Smooth muscle cell (in vitro differentiated cells): ENCODE measurements at regions not wholly inside any gene's neighbourhood (a gene's known extent, or its start where the extent isn't known, plus 50 kb on each side); places are given as distances from the start of the nearest gene placed in this dataset.

Experiments used
- DNase-seq: peaks from one replicate; lab custom pipeline; 2025; ENCODE audit not compliant: unreplicated experiment; lab: John Stamatoyannopoulos, UW
- H2AFZ ChIP-seq: fragments of 200-600 bp; sonication (generic); 2 replicates; pipeline ENCODE4 v1.6.0; 2016; ENCODE audit warnings: antibody characterized with exemption, low read depth, mild to moderate bottlenecking
- H3F3A ChIP-seq: fragments of 200-600 bp; sonication (generic); 2 replicates; pipeline ENCODE4 v1.6.0; 2017; ENCODE audit warnings: antibody characterized with exemption, low read depth
- H3K27ac ChIP-seq: fragments of 200-600 bp; sonication (generic); 2 replicates; pipeline ENCODE4 v1.5.1; 2016; ENCODE audit warnings: low read depth, mild to moderate bottlenecking
- H3K27me3 ChIP-seq: fragments of 200-600 bp; sonication (generic); 2 replicates; pipeline ENCODE4 v1.6.1; 2016; ENCODE audit warnings: low read depth, mild to moderate bottlenecking
- H3K36me3 ChIP-seq: fragments of 200-600 bp; sonication (generic); 2 replicates; pipeline ENCODE4 v1.5.1; 2016; ENCODE audit warnings: low read depth
- H3K4me1 ChIP-seq: fragments of 200-600 bp; sonication (generic); 2 replicates; pipeline ENCODE4 v1.5.1; 2016; ENCODE audit warnings: low read depth
- H3K4me2 ChIP-seq: fragments of 200-600 bp; sonication (generic); 2 replicates; pipeline ENCODE4 v1.6.0; 2016; ENCODE audit warnings: mild to moderate bottlenecking
- H3K4me3 ChIP-seq: fragments of 200-600 bp; sonication (generic); 2 replicates; pipeline ENCODE4 v1.5.1; 2016; ENCODE audit warnings: mild to moderate bottlenecking
- H3K79me2 ChIP-seq: fragments of 200-600 bp; sonication (generic); 2 replicates; pipeline ENCODE4 v1.6.0; 2016; ENCODE audit warnings: low read depth, mild to moderate bottlenecking
- H3K9ac ChIP-seq: fragments of 200-600 bp; sonication (generic); 2 replicates; pipeline ENCODE4 v1.6.0; 2016; ENCODE audit warnings: low read depth
- H3K9me3 ChIP-seq: fragments of 200-600 bp; sonication (generic); replicated peaks from 2 replicates; pipeline ENCODE4 v1.5.1; 2016; ENCODE audit warnings: low read depth
- H4K20me1 ChIP-seq: fragments of 200-600 bp; sonication (generic); 2 replicates; pipeline ENCODE4 v1.6.0; 2016; ENCODE audit warnings: low read depth
- WGBS: methylation state at CpG from one replicate; pipeline ENCODE4 v1.1.7; 2016; ENCODE audit warnings: low lambda C conversion rate; 5-methylcytosine and 5-hydroxymethylcytosine counted together
- TF ChIP-seq, protein P1 (sequence below): fragments of 200-600 bp; sonication (generic); IDR thresholded peaks from 2 replicates; pipeline ENCODE4 v1.5.1; 2017; ENCODE audit warnings: borderline replicate concordance, mild to moderate bottlenecking, antibody characterized with exemption; ENCODE audit not compliant: insufficient read depth, poor library complexity, severe bottlenecking

DNA sequence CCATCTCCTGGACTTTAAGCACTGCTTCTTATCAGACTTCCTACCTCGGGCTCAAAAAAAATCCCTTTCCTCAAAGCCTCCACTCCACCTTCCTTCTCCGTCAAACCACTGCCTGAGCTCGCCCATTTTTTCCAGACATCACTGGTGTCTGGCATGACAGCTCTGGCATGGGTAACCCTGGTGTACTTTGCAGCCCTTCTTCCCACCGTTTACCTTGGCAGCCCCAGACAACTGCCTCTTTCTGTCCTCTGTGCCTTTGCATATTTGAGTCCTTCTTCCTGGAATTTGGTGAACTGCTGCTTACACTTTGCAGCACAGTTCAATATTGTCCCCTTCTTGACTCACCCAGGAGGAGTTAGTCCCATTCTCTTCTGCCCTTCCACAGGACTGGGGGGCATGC is 144.6 kb upstream of the TBX20 start:
- Histone ChIP-seq H3K9me3 (no peaks in the 10 kb centered on the region), H3F3A (no peaks in the 10 kb centered on the region), H2AFZ (no peak overlapping the region), H4K20me1 (no peaks in the 10 kb centered on the region), H3K36me3 (no peaks in the 10 kb centered on the region), H3K27ac (no peak overlapping the region), H3K4me1 (no peaks in the 10 kb centered on the region), H3K9ac (no peak overlapping the region), H3K27me3 (no peaks in the 10 kb centered on the region), H3K4me3 (no peak overlapping the region), H3K79me2 (no peaks in the 10 kb centered on the region), H3K4me2 (no peak overlapping the region)
- no peak for DNase-seq
- 82% methylated on average over 4 of the region's 4 CpGs for WGBS
- TF ChIP-seq, protein P1, sequence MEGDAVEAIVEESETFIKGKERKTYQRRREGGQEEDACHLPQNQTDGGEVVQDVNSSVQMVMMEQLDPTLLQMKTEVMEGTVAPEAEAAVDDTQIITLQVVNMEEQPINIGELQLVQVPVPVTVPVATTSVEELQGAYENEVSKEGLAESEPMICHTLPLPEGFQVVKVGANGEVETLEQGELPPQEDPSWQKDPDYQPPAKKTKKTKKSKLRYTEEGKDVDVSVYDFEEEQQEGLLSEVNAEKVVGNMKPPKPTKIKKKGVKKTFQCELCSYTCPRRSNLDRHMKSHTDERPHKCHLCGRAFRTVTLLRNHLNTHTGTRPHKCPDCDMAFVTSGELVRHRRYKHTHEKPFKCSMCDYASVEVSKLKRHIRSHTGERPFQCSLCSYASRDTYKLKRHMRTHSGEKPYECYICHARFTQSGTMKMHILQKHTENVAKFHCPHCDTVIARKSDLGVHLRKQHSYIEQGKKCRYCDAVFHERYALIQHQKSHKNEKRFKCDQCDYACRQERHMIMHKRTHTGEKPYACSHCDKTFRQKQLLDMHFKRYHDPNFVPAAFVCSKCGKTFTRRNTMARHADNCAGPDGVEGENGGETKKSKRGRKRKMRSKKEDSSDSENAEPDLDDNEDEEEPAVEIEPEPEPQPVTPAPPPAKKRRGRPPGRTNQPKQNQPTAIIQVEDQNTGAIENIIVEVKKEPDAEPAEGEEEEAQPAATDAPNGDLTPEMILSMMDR = no peak

DNA sequence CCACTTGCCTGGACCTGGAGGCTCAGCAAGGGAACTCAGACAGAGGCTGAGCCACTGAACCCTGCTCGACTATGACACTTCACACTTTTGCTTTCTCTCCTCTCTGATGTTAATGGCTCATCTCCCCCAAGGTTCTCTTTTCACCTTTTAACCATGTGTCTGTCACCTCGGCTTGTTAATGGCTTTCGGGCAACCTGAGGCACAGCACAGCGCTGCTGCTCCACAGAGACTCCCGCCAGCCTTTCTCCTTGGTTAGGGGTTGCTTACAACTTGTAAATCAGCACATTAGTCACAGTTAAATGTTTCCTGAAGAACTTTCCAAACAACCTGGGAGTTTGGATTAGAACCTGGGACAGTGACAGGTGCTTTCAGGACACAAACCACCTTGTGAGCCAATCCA is 136.2 kb upstream of the TBX20 start:
- H3K79me2 ChIP-seq = no peaks in the 10 kb centered on the region
- no peaks in the 10 kb centered on the region for H3K9me3 ChIP-seq
- H3K4me2 ChIP-seq = no peak overlapping the region
- H3F3A ChIP-seq = no peaks in the 10 kb centered on the region
- no peaks in the 10 kb centered on the region for H3K27me3 ChIP-seq
- no peak overlapping the region for H3K4me3 ChIP-seq
- no peak overlapping the region for H2AFZ ChIP-seq
- TF ChIP-seq, protein P1 = no peak
- H3K4me1 ChIP-seq = no peaks in the 10 kb centered on the region
- 91% methylated on average over 5 of the region's 5 CpGs for WGBS
- H3K27ac ChIP-seq = no peak overlapping the region
- no peaks in the 10 kb centered on the region for H4K20me1 ChIP-seq
- H3K9ac ChIP-seq = no peak overlapping the region
- no peak for DNase-seq
- no peaks in the 10 kb centered on the region for H3K36me3 ChIP-seq

DNA sequence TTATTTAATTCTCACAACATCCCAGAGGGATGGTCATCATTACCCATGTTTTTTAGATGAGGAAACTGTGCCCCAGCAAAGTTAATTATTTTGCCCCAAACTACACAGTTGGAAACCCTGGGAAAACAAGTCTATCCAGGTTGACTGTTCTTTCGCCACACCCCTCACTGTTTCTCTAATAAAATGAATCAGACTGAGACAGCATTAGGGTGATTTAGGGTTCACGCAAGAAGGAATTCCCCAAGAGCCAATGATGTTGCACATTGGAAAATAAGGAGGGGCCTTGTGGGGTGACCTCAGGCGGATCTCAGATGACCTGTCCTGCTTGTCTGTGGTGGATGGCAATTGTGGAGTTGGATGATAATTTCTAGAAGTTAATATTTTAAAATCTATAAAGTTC is 135.7 kb upstream of the TBX20 start:
- Histone ChIP-seq H2AFZ (no peak overlapping the region), H3F3A (no peaks in the 10 kb centered on the region), H3K4me1 (no peaks in the 10 kb centered on the region), H4K20me1 (no peaks in the 10 kb centered on the region), H3K9ac (no peak overlapping the region), H3K4me3 (no peak overlapping the region), H3K9me3 (no peaks in the 10 kb centered on the region), H3K79me2 (no peaks in the 10 kb centered on the region), H3K36me3 (no peaks in the 10 kb centered on the region), H3K27me3 (no peaks in the 10 kb centered on the region), H3K27ac (no peak overlapping the region), H3K4me2 (no peak overlapping the region)
- WGBS = 88% methylated on average over 3 of the region's 3 CpGs
- DNase-seq = no peak
- TF ChIP-seq, protein P1 = no peak

DNA sequence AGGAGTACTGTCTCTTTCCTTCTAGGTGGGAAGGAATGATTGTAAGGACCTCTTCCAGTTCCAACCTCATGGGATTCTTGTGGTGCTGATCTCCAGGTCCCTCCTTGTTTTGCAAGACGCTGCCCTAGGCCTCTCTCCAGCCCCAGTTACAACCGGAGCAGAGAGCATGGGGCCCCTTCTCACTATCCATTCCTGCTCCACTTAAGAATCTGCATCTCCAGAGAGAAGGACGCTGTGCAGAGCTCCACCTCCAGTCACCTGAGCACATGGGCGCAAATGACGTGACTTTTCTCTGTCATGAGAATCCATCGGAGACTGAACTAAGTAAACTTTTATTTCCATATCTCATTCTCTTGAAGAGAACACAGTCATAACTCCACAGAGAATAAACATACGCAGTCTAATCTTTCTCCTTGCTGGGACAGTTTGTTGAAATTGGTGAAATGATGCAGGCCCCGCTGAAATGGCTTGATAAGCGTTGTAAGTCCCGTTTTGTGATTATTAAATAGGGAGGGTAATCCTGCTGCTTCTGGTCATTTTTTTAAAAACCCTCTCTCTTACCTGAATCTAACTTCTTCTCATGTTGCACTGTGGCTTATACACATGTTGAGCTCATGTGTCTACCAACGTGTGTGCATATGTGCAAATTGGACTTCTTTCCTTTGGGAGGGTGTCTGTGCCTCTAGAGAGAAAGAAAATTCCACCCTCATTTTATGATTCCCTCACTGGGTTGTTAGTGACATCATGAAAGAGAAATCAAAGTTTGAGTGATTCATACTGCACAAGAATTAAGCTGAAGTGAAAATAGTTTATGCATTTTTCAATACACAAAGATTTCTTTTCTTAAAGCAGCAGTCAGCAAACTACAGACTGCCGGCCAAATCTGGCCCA is 133.2 kb upstream of the TBX20 start:
- TF ChIP-seq, protein P1 = no peak

More for the DNA sequence above, 133.2 kb upstream of the TBX20 start:
- Histone ChIP-seq H3K4me2 (peak overlapping the region; percentile 71), H3K9ac (no peak overlapping the region), H3K4me3 (no peak overlapping the region), H3K9me3 (no peaks in the 10 kb centered on the region), H3K27me3 (no peaks in the 10 kb centered on the region), H4K20me1 (no peaks in the 10 kb centered on the region), H3K79me2 (no peaks in the 10 kb centered on the region), H3F3A (no peaks in the 10 kb centered on the region), H3K4me1 (no peaks in the 10 kb centered on the region), H3K36me3 (no peaks in the 10 kb centered on the region), H3K27ac (peak overlapping the region; percentile 46), H2AFZ (peak overlapping the region; percentile 49)
- no peak for DNase-seq
- WGBS = 36% methylated on average over 12 of the region's 12 CpGs
